Right ventricle myocardium inferior (tissue), 1 donor: ENCODE measurements at regions not wholly inside any gene's neighbourhood (a gene's known extent, or its start where the extent isn't known, plus 50 kb on each side); places are given as distances from the start of the nearest gene placed in this dataset.
"Not testable (repeated sequence)": the region's sequence is repeated elsewhere in the genome, so short reads cannot be mapped to it uniquely, and the experiment has no call there.

Experiments
- ATAC-seq: fragments of 200-7000 bp; cut with Tn5 transposase; one replicate; pipeline ENCODE4 v1.9.1; 2020; ENCODE audit warnings: mild to moderate bottlenecking, moderate library complexity
- DNase-seq: peaks from one replicate; pipeline ENCODE4 v3.0.0; 2021; ENCODE audit errors: missing footprints
- intact Hi-C: fragments of 100-400 bp; cut with DNase I; formaldehyde crosslinking; loops from one replicate; pipeline ENCODE4 v1.11.0; 2022
- donor health status: DM: no; HTN: yes; CAD: no; lungs with severe emphysema.

- intact Hi-C loops, result loop anchor here (5.0 kb wide), 1 partner anchor 123 kb away; the partner anchor contains the start of gene TNRC6C
- peak; percentile 43 for ATAC-seq
These were observed 124.1 kb upstream of the TNRC6C start for GRCh38 chr17:77834170-77835115.

GRCh38 chr17:77836557-77837041, 121.9 kb upstream of the TNRC6C start:
- no peak for ATAC-seq
- intact Hi-C loops, result no loop called here
- no peak for DNase-seq

More at GRCh38 chr17:77834170-77835115, 124.1 kb upstream of the TNRC6C start:
- no peak for DNase-seq

- ATAC-seq, intact Hi-C loops, DNase-seq: not testable (repeated sequence)
These were observed 121.4 kb upstream of the TNRC6C start for GRCh38 chr17:77837072-77837471.

- intact Hi-C loops, result no loop called here
- ATAC-seq (no peak), DNase-seq (no peak)
These were observed 120.6 kb upstream of the TNRC6C start for GRCh38 chr17:77837917-77838316.

GRCh38 chr17:77838748-77839697, 119.5 kb upstream of the TNRC6C start:
- DNase-seq (no peak), ATAC-seq (no peak)
- intact Hi-C loops, result no loop called here

- DNase-seq (no peak), ATAC-seq (peak; percentile 67)
- intact Hi-C loops, result no loop called here
These were observed 118.6 kb upstream of the TNRC6C start for GRCh38 chr17:77839698-77840512.

GRCh38 chr17:77840513-77841165, 117.9 kb upstream of the TNRC6C start:
- intact Hi-C loops, result no loop called here
- no peak for DNase-seq

GRCh38 chr17:77841742-77842527, 116.6 kb upstream of the TNRC6C start:
- DNase-seq, result no peak
- intact Hi-C loops, result no loop called here
- ATAC-seq, result peak; percentile 68

More at GRCh38 chr17:77840513-77841165, 117.9 kb upstream of the TNRC6C start:
- no peak for ATAC-seq

GRCh38 chr17:77842528-77843147, 115.9 kb upstream of the TNRC6C start:
- intact Hi-C loops, result no loop called here
- DNase-seq, result no peak
- no peak for ATAC-seq

GRCh38 chr17:77843255-77843895, 115.1 kb upstream of the TNRC6C start:
- intact Hi-C loops, ATAC-seq, DNase-seq: not testable (repeated sequence)

- DNase-seq, result no peak
- intact Hi-C loops, result no loop called here
- no peak for ATAC-seq
These were observed 114.6 kb upstream of the TNRC6C start for GRCh38 chr17:77843896-77844295.

GRCh38 chr17:77844681-77845080, 113.8 kb upstream of the TNRC6C start:
- intact Hi-C loops, result no loop called here
- ATAC-seq (no peak), DNase-seq (no peak)

GRCh38 chr17:77845541-77846225, 112.8 kb upstream of the TNRC6C start:
- no peak for ATAC-seq
- DNase-seq, result no peak
- intact Hi-C loops, result no loop called here

GRCh38 chr17:77846531-77847085, 111.9 kb upstream of the TNRC6C start:
- ATAC-seq, result peak; percentile 35
- intact Hi-C loops, result no loop called here
- DNase-seq, result no peak
